H9 (cell line): ENCODE measurements at regions not wholly inside any gene's neighbourhood (a gene's known extent, or its start where the extent isn't known, plus 50 kb on each side); places are given as distances from the start of the nearest gene placed in this dataset.

Experiments used
- DNase-seq: peaks from one replicate; pipeline ENCODE4 v3.0.0-alpha.2; 2017
- H2AFZ ChIP-seq: one replicate; pipeline ENCODE4 v1.6.1; 2013; ENCODE audit warnings: mild to moderate bottlenecking, low read length, control low read depth, moderate library complexity
- H2AK5ac ChIP-seq: 2 replicates; pipeline ENCODE4 v1.6.1; 2013; ENCODE audit warnings: low read length, control low read depth, mixed read lengths; ENCODE audit not compliant: insufficient read length
- H2BK120ac ChIP-seq: one replicate; pipeline ENCODE4 v1.6.1; 2013; ENCODE audit warnings: low read depth, mild to moderate bottlenecking, low read length, control low read depth, inconsistent platforms; ENCODE audit not compliant: poor library complexity, severe bottlenecking
- H2BK12ac ChIP-seq: 2 replicates; pipeline ENCODE4 v1.6.1; 2013; ENCODE audit warnings: low read length, control low read depth, mixed read lengths, low read depth; ENCODE audit not compliant: insufficient read length
- H2BK15ac ChIP-seq: 2 replicates; pipeline ENCODE4 v1.6.1; 2013; ENCODE audit warnings: low read depth, low read length, control low read depth
- H2BK20ac ChIP-seq: one replicate; pipeline ENCODE4 v1.6.1; 2013; ENCODE audit warnings: low read depth, mild to moderate bottlenecking, low read length, control low read depth, inconsistent platforms; ENCODE audit not compliant: poor library complexity, severe bottlenecking
- H2BK5ac ChIP-seq: 2 replicates; pipeline ENCODE4 v1.6.1; 2013; ENCODE audit warnings: low read length, control low read depth, mixed read lengths; ENCODE audit not compliant: insufficient read length
- H3K14ac ChIP-seq: 2 replicates; pipeline ENCODE4 v1.6.1; 2013; ENCODE audit warnings: low read length, control low read depth; ENCODE audit not compliant: insufficient read depth
- H3K18ac ChIP-seq: 2 replicates; pipeline ENCODE4 v1.6.1; 2013; ENCODE audit warnings: low read depth, mild to moderate bottlenecking, mixed read lengths, low read length, control low read depth; ENCODE audit not compliant: insufficient read length
- H3K23ac ChIP-seq: 2 replicates; pipeline ENCODE4 v1.6.1; 2013; ENCODE audit warnings: low read length, control low read depth, mixed read lengths, low read depth; ENCODE audit not compliant: insufficient read length
- H3K23me2 ChIP-seq: 2 replicates; pipeline ENCODE4 v1.6.1; 2013; ENCODE audit warnings: low read depth, mild to moderate bottlenecking, mixed read lengths, low read length, control low read depth; ENCODE audit not compliant: insufficient read length, poor library complexity, severe bottlenecking
- H3K27ac ChIP-seq: 2 replicates; pipeline ENCODE4 v1.5.1; 2013; ENCODE audit warnings: low read length, control low read depth, mixed read lengths, low read depth; ENCODE audit not compliant: insufficient read length
- H3K27me3 ChIP-seq: 2 replicates; pipeline ENCODE4 v1.6.1; 2013; ENCODE audit warnings: low read length, control low read depth, inconsistent platforms; ENCODE audit not compliant: insufficient read depth
- H3K4ac ChIP-seq: 2 replicates; pipeline ENCODE4 v1.6.1; 2013; ENCODE audit warnings: low read depth, mild to moderate bottlenecking, control low read depth, inconsistent platforms, low read length, moderate library complexity
- H3K4me1 ChIP-seq: 2 replicates; pipeline ENCODE4 v1.6.1; 2013; ENCODE audit warnings: low read length, control low read depth, inconsistent platforms; ENCODE audit not compliant: insufficient read depth
- H3K4me2 ChIP-seq: 2 replicates; pipeline ENCODE4 v1.6.1; 2013; ENCODE audit warnings: low read length, control low read depth, mixed read lengths; ENCODE audit not compliant: insufficient read length, insufficient read depth
- H3K56ac ChIP-seq: 2 replicates; pipeline ENCODE4 v1.6.1; 2013; ENCODE audit warnings: low read depth, mild to moderate bottlenecking, mixed read lengths, low read length, control low read depth; ENCODE audit not compliant: insufficient read length
- H3K79me1 ChIP-seq: 2 replicates; pipeline ENCODE4 v1.6.1; 2013; ENCODE audit warnings: low read depth, mild to moderate bottlenecking, moderate library complexity, low read length, control low read depth, inconsistent platforms; ENCODE audit not compliant: insufficient read depth, poor library complexity, severe bottlenecking
- H3K79me2 ChIP-seq: 2 replicates; pipeline ENCODE4 v1.6.1; 2013; ENCODE audit warnings: low read length, control low read depth, inconsistent platforms; ENCODE audit not compliant: insufficient read depth
- H3K9ac ChIP-seq: 2 replicates; pipeline ENCODE4 v1.6.1; 2013; ENCODE audit warnings: low read length, control low read depth, mixed read lengths; ENCODE audit not compliant: insufficient read length; ENCODE audit errors: extremely low read depth
- H3K9me3 ChIP-seq: one replicate; pipeline ENCODE4 v1.6.1; 2013; ENCODE audit warnings: low read depth, low read length, inconsistent platforms; ENCODE audit not compliant: control insufficient read depth
- H3T11ph ChIP-seq: one replicate; pipeline ENCODE4 v1.6.1; 2013; ENCODE audit warnings: mild to moderate bottlenecking, low read length, control low read depth, inconsistent platforms
- H4K20me1 ChIP-seq: one replicate; pipeline ENCODE4 v1.6.1; 2013; ENCODE audit not compliant: control insufficient read depth, insufficient read length, insufficient read depth
- H4K5ac ChIP-seq: 2 replicates; pipeline ENCODE4 v1.6.1; 2013; ENCODE audit warnings: low read depth, mild to moderate bottlenecking, mixed read lengths, low read length, control low read depth; ENCODE audit not compliant: insufficient read length
- H4K8ac ChIP-seq: replicated peaks from 2 replicates; pipeline ENCODE4 v1.6.1; 2013; ENCODE audit warnings: low read length, control low read depth, mixed read lengths, low read depth; ENCODE audit not compliant: insufficient read length
- H4K91ac ChIP-seq: 2 replicates; pipeline ENCODE4 v1.6.1; 2013; ENCODE audit warnings: low read depth, mild to moderate bottlenecking, moderate library complexity, mixed read lengths, low read length, control low read depth; ENCODE audit not compliant: insufficient read length
- H3K27ac Mint-ChIP-seq, 3 experiments: 2 replicates in 2 of 3; 3 replicates in 1 of 3; pipeline ENCODE4 v1.8.0; 2020 to 2021; ENCODE audit warnings: mixed read lengths in 3 of 3, mild to moderate bottlenecking in 1 of 3, moderate library complexity in 1 of 3
- H3K27me3 Mint-ChIP-seq: 2 replicates; pipeline ENCODE4 v1.8.0; 2021; ENCODE audit warnings: low read depth, mild to moderate bottlenecking, moderate library complexity, mixed read lengths
- H3K36me3 Mint-ChIP-seq, 3 experiments: 2 replicates in 2 of 3; 3 replicates in 1 of 3; pipeline ENCODE4 v1.8.0; 2020 to 2021; ENCODE audit warnings: low read depth in 3 of 3, mixed read lengths in 3 of 3; ENCODE audit not compliant: insufficient read depth in 1 of 3
- H3K4me1 Mint-ChIP-seq, 2 experiments: 2 replicates each; pipeline ENCODE4 v1.8.0; 2020; ENCODE audit warnings: mixed read lengths in 2 of 2
- H3K4me3 Mint-ChIP-seq, 2 experiments: 2 replicates in 1 of 2; 3 replicates in 1 of 2; pipeline ENCODE4 v1.8.0; 2020 to 2021; ENCODE audit warnings: mild to moderate bottlenecking in 2 of 2, mixed read lengths in 2 of 2, moderate library complexity in 1 of 2
- H3K9me3 Mint-ChIP-seq, 2 experiments: 2 replicates in 1 of 2; 3 replicates in 1 of 2; pipeline ENCODE4 v1.8.0; 2020; ENCODE audit warnings: mild to moderate bottlenecking in 2 of 2, mixed read lengths in 2 of 2, moderate library complexity in 1 of 2
- WGBS: extraction: QIAGEN DNeasy Blood & Tissue Kit; methylation state at CpG from one replicate; pipeline ENCODE4 v1.1.7; 2013; ENCODE audit warnings: missing lambda C conversion rate, low lambda C conversion rate, mixed read lengths; ENCODE audit not compliant: insufficient read length; ENCODE audit errors: extremely low coverage; 5-methylcytosine and 5-hydroxymethylcytosine counted together
- TF ChIP-seq, protein P1 (sequence below): fragments of 200-600 bp; sonication (generic); conservative IDR thresholded peaks from 3 replicates; pipeline ENCODE4 v1.8.0; 2021; ENCODE audit warnings: antibody characterized with exemption, mild to moderate bottlenecking

DNA sequence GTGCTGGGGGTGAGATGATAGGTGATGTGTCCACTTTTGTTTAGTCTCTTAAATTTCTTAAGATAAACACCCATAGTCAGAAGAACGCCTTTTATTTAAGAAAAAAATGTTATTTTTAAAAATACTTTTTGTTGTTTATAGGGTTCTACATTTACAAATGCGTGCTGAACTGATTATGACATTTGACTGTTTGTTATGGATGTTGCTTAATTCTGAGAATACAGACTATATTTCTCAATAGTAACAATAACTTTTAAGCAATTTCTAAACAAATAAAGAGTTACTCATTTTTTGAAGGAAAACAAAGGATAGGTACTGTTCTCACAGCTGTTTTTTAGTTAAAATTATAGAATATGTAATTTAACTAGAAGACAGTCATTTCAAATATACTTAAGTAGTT lies 249.9 kb upstream of the GBE1 start:
- no peak overlapping the region for H2AFZ ChIP-seq
- H3K9ac ChIP-seq = no peak overlapping the region
- H3K23ac ChIP-seq = no peak overlapping the region
- no peak overlapping the region for H3K18ac ChIP-seq
- H4K8ac ChIP-seq = no peak overlapping the region
- H3K56ac ChIP-seq = no peak overlapping the region
- H2BK5ac ChIP-seq = no peak overlapping the region
- no peak overlapping the region for H3T11ph ChIP-seq
- no peaks in the 10 kb centered on the region for H3K4me1 ChIP-seq
- no peak overlapping the region for H3K27ac ChIP-seq
- H2AK5ac ChIP-seq = no peak overlapping the region
- no peaks in the 10 kb centered on the region for H3K79me1 ChIP-seq
- H2BK20ac ChIP-seq = no peak overlapping the region
- Mint-ChIP-seq H3K4me3 (no peak overlapping the region), H3K4me1 (no peaks in the 10 kb centered on the region), H3K27me3 (no peaks in the 10 kb centered on the region), H3K36me3 (peaks cover 20 to 52% (median 22%) of the 10 kb centered on the region in 3 experiments), H3K27ac (no peak overlapping the region), H3K9me3 (peaks cover 34 to 46% of the 10 kb centered on the region in 2 experiments; a peak in 4 of 5 replicates)
- H4K20me1 ChIP-seq = no peaks in the 10 kb centered on the region
- H3K4me2 ChIP-seq = no peak overlapping the region
- no CpG with 5 or more reads among the region's 2 CpGs for WGBS
- no peak for DNase-seq
- H2BK12ac ChIP-seq = no peak overlapping the region
- H3K9me3 ChIP-seq = peaks cover 17% of the 10 kb centered on the region
- no peaks in the 10 kb centered on the region for H3K27me3 ChIP-seq
- no peak overlapping the region for H3K14ac ChIP-seq
- TF ChIP-seq, protein P1, sequence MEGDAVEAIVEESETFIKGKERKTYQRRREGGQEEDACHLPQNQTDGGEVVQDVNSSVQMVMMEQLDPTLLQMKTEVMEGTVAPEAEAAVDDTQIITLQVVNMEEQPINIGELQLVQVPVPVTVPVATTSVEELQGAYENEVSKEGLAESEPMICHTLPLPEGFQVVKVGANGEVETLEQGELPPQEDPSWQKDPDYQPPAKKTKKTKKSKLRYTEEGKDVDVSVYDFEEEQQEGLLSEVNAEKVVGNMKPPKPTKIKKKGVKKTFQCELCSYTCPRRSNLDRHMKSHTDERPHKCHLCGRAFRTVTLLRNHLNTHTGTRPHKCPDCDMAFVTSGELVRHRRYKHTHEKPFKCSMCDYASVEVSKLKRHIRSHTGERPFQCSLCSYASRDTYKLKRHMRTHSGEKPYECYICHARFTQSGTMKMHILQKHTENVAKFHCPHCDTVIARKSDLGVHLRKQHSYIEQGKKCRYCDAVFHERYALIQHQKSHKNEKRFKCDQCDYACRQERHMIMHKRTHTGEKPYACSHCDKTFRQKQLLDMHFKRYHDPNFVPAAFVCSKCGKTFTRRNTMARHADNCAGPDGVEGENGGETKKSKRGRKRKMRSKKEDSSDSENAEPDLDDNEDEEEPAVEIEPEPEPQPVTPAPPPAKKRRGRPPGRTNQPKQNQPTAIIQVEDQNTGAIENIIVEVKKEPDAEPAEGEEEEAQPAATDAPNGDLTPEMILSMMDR = no peak
- no peak overlapping the region for H2BK120ac ChIP-seq
- no peak overlapping the region for H4K91ac ChIP-seq
- no peaks in the 10 kb centered on the region for H3K23me2 ChIP-seq
- H3K79me2 ChIP-seq = no peaks in the 10 kb centered on the region
- no peak overlapping the region for H4K5ac ChIP-seq
- H3K4ac ChIP-seq = no peak overlapping the region
- H2BK15ac ChIP-seq = no peak overlapping the region
